ENCODE measurements at regions not wholly inside any gene's neighbourhood (a gene's known extent, or its start where the extent isn't known, plus 50 kb on each side); places are given as distances from the start of the nearest gene placed in this dataset.
"Not testable (repeated sequence)": the region's sequence is repeated elsewhere in the genome, so short reads cannot be mapped to it uniquely, and the experiment has no call there.

DNA sequence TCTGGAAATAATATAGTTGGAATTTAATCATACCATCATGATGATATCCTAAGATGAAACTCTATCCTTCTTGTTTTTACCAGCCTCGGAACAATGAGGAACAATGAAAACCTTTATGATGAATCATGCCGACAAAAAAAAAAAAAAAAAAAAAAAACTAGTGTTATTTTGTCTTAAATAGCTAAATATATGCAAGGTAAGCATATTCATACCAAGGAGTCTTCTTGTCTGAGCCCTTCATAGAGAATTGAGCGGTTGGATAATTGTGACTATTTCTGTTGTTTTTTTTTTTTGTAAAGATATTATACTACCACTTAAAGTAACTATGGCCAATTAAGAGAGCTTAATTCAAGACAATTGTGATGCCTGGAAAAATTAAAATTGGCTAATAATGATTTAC lies 244.0 kb upstream of the PCDH9 start:
- intact Hi-C loops (cut with DNase I, micrococcal nuclease): no loop called here
- Mint-ChIP-seq H3K9me3 (ENCODE audit: low read depth) (peaks cover 15% of the 10 kb centered on the region), H3K36me3 (ENCODE audit: low read depth) (no peaks in the 10 kb centered on the region), H3K4me1 (no peaks in the 10 kb centered on the region), H3K27me3 (no peaks in the 10 kb centered on the region), H3K27ac (no peak overlapping the region), H3K4me3 (no peak overlapping the region)
- DNase-seq (no peak), ATAC-seq (no peak)
- ChIA-PET POLR2A (no interaction called here), CTCF (no interaction called here)

DNA sequence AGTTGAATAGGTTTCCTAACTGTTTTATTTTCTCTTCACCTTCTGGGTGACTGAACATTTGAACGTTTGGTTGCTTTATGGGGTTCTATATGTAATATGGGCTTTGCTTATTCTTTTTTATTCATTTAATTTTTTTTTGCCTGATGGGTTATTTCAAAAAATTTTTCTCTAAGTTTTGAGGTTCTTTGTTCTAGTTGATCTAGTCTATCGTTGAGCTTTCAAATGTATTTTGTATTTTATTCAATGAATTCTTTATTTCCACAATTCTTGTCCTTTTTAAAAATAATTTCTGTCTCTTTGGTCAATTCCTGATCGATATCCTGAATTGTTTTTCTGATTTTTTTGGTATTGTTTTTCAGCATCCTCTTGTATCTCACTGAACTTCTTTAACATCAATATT lies 239.5 kb upstream of the PCDH9 start:
- Mint-ChIP-seq H3K27ac (no peak overlapping the region), H3K9me3 (ENCODE audit: low read depth) (peaks cover 28% of the 10 kb centered on the region), H3K36me3 (ENCODE audit: low read depth) (no peaks in the 10 kb centered on the region), H3K4me1 (no peaks in the 10 kb centered on the region), H3K27me3 (no peaks in the 10 kb centered on the region), H3K4me3 (no peak overlapping the region)
- intact Hi-C loops (cut with DNase I, micrococcal nuclease): no loop called here
- POLR2A ChIA-PET: no interaction called here
- ATAC-seq (no peak), DNase-seq (no peak)
- CTCF ChIA-PET: no interaction called here

DNA sequence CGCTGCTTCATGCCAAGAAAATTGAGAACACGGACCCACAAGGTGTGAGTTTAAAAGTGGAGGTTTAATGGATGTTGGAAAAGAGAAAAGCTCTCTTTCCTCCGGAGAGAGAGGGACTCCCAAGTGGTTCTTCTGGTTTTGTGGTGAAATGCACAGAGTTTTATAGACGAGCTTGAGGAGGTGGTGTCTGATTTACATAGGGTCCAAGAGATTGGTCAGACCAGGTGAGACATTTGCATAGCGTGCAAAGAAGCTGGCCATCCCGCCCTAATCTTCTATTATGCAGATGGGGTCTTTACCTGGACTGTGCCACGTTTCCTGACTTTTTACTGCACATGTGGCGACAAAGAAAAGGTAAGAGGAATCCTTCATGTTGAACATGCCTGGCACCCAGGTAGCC lies 236.4 kb upstream of the PCDH9 start:
- Mint-ChIP-seq H3K27ac (no peak overlapping the region), H3K9me3 (ENCODE audit: low read depth) (peaks cover 24% of the 10 kb centered on the region), H3K4me3 (no peak overlapping the region), H3K27me3 (no peaks in the 10 kb centered on the region), H3K4me1 (no peaks in the 10 kb centered on the region), H3K36me3 (ENCODE audit: low read depth) (no peaks in the 10 kb centered on the region)
- ATAC-seq: no peak
- intact Hi-C loops (cut with DNase I, micrococcal nuclease): no loop called here
- POLR2A ChIA-PET: no interaction called here
- no peak for DNase-seq
- CTCF ChIA-PET: no interaction called here

DNA sequence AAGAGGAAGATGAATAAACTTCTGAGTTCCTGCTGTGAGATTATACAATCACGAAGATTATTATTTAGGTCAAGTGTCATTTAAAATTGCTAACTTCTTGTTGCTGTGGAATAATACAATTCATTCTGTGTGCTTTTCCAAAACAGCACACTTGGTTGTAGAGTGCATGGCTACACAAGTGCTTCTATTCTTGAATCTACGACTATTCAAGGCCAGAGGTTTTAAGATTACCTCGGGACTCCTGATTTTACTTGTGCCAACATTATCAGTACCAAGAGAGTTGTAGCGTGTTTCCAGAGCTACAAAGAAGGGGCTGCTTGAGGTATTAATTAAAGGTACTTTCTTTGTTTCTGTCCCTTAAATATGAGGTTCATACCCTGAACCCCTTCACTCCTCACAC lies 234.0 kb upstream of the PCDH9 start:
- no peak for ATAC-seq
- no peak for DNase-seq
- Mint-ChIP-seq H3K4me1 (no peaks in the 10 kb centered on the region), H3K27ac (no peak overlapping the region), H3K36me3 (ENCODE audit: low read depth) (no peaks in the 10 kb centered on the region), H3K9me3 (ENCODE audit: low read depth) (peaks cover 16% of the 10 kb centered on the region), H3K27me3 (no peaks in the 10 kb centered on the region), H3K4me3 (no peak overlapping the region)
- intact Hi-C loops (cut with DNase I, micrococcal nuclease): no loop called here
- POLR2A ChIA-PET: no interaction called here
- CTCF ChIA-PET: no interaction called here

DNA sequence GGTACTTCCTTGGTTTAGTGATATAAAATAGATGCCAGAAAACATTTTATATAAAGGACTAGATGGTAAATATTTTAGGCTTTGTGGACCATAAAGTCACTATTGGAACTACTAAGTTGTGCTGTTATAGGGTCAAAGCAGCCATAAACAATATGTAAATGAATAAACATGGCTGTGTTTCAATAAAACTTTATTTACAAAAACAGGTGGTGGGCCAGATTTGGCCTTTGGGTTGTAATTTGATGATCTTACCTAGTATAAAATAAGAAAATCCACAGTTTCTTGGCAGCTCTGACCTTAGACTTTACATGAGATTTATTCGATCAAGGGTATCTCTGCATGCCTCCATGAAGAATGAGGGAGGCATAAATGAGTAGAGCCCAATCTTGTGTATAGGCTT lies 232.0 kb upstream of the PCDH9 start:
- H3K4me3 Mint-ChIP-seq: no peak overlapping the region
- no peak for ATAC-seq
- H3K4me1 Mint-ChIP-seq: no peaks in the 10 kb centered on the region
- intact Hi-C loops (cut with DNase I, micrococcal nuclease): no loop called here
- peaks cover 5% of the 10 kb centered on the region for H3K9me3 Mint-ChIP-seq (ENCODE audit: low read depth)
- POLR2A ChIA-PET: no interaction called here
- no peak overlapping the region for H3K27ac Mint-ChIP-seq
- DNase-seq: no peak
- CTCF ChIA-PET: interaction anchor here (1.0 kb wide), 1 partner anchor 9 kb away, joined by 5 read pairs; no protein-coding TSS in a partner anchor
- no peaks in the 10 kb centered on the region for H3K27me3 Mint-ChIP-seq
- no peaks in the 10 kb centered on the region for H3K36me3 Mint-ChIP-seq (ENCODE audit: low read depth)

DNA sequence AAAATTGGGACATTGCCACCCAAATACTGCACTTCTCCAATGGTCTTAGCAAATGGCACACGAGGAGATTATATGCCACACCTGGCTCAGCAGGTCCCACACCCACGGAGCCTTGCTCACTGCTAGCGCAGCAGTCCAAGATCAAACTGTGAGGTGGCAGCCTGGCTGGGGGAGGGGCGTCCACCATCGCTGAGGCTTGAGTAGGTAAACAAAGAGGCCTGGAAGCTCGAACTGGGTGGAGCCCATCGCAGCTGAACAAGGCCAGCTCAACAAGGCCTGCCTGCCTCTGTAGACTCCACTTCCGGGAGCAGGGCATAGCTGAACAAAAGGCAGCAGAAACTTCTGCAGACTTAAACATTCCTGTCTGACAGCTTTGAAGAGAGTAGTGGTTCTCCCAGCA lies 222.4 kb upstream of the PCDH9 start:
- CTCF ChIA-PET: interaction anchor here (1.2 kb wide), 1 partner anchor 9 kb away, joined by 5 read pairs; no protein-coding TSS in a partner anchor
- DNase-seq; H3K27ac Mint-ChIP-seq; intact Hi-C loops (cut with DNase I, micrococcal nuclease); H3K9me3 Mint-ChIP-seq (ENCODE audit: low read depth); POLR2A ChIA-PET; H3K36me3 Mint-ChIP-seq (ENCODE audit: low read depth); ATAC-seq; H3K4me1 Mint-ChIP-seq; H3K4me3 Mint-ChIP-seq; H3K27me3 Mint-ChIP-seq: not testable (repeated sequence)

DNA sequence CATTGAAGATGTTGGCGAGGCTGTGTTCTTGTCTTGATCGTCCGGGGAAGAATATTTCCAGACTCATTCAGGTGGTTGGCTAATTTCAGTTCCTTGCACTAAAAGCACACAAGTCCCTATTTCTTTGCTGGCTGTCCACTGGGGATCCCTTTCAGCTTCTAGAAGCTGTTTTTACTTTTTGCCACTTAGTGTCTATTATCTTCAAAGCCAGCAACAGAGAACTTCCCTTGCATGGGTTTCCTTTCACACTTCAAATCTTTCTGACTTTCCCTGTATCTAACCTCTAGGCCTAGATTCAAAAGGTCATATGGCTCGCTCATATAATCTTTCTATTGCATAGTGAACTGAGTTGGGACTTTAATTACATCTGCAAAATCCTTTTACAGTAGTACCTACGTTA lies 215.3 kb upstream of the PCDH9 start:
- POLR2A ChIA-PET: no interaction called here
- Mint-ChIP-seq H3K9me3 (ENCODE audit: low read depth) (peaks cover 1% of the 10 kb centered on the region), H3K27ac (no peak overlapping the region), H3K27me3 (no peaks in the 10 kb centered on the region), H3K4me1 (no peaks in the 10 kb centered on the region), H3K4me3 (no peak overlapping the region), H3K36me3 (ENCODE audit: low read depth) (no peaks in the 10 kb centered on the region)
- ATAC-seq (no peak), DNase-seq (no peak)
- CTCF ChIA-PET: no interaction called here
- intact Hi-C loops (cut with DNase I, micrococcal nuclease): no loop called here

DNA sequence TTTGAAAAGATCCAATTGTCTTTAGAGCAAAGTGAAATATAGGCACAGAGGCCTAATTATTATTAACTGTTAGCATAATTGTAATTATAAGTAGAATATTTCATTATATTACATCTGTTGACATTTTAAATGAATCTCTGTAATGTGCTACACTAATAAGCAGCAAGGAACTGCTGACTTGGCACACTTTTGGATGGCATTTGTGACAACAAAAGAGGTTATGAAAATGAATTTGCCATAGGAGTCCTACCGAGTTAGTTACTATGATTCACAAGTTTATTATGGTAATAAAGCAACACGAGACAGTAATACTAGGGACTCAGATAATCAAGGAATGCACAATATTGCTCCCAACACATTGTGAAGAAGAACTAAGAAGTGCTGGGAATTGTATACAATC lies 213.8 kb upstream of the PCDH9 start:
- H3K27ac Mint-ChIP-seq: no peak overlapping the region
- no peak for DNase-seq
- no peak overlapping the region for H3K4me3 Mint-ChIP-seq

DNA sequence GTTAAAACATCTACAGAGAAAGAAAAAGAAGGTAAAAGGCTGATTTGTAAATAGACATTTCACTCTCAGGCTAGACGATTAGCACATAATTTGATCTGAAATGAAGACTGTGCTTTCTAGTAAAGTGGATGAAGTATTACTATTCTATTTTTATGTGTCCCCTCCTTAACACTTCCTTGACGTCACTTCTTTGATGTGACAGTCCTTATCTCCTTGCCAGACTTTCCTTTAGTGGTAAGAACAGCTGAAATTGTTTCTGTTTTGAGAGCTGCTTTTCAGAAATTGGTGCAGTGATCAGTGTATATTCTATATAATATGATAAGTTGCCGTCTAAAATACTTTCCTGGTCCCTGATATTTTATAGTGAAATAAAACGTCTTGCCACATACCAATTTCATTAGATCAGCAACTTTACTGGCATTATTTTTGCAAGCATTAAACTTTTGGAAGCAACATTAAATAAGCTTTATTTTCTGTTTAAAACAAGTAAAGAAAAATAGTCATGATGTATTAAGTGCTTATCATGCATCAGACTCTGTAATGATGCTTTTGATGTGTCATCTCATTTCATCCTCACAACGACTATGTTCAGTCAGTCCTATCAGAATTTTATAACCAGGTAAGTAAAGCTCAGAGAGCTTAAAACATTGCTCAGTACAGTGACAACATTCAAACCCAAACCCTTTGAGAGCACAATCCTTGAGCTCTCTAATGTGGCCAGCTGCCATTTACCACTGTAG lies 210.3 kb upstream of the PCDH9 start:
- ATAC-seq (no peak), DNase-seq (no peak)
- ChIA-PET POLR2A (no interaction called here), CTCF (no interaction called here)
- Mint-ChIP-seq H3K27me3 (no peaks in the 10 kb centered on the region), H3K36me3 (ENCODE audit: low read depth) (no peaks in the 10 kb centered on the region), H3K4me1 (no peaks in the 10 kb centered on the region), H3K9me3 (ENCODE audit: low read depth) (no peaks in the 10 kb centered on the region), H3K4me3 (no peak overlapping the region), H3K27ac (no peak overlapping the region)
- intact Hi-C loops (cut with DNase I, micrococcal nuclease): no loop called here

More for the DNA sequence above, 213.8 kb upstream of the PCDH9 start:
- Mint-ChIP-seq H3K36me3 (ENCODE audit: low read depth) (no peaks in the 10 kb centered on the region), H3K27me3 (no peaks in the 10 kb centered on the region), H3K4me1 (no peaks in the 10 kb centered on the region), H3K9me3 (ENCODE audit: low read depth) (peaks cover 1% of the 10 kb centered on the region)
- intact Hi-C loops (cut with DNase I, micrococcal nuclease): no loop called here
- POLR2A ChIA-PET: no interaction called here
- CTCF ChIA-PET: no interaction called here
- no peak for ATAC-seq

DNA sequence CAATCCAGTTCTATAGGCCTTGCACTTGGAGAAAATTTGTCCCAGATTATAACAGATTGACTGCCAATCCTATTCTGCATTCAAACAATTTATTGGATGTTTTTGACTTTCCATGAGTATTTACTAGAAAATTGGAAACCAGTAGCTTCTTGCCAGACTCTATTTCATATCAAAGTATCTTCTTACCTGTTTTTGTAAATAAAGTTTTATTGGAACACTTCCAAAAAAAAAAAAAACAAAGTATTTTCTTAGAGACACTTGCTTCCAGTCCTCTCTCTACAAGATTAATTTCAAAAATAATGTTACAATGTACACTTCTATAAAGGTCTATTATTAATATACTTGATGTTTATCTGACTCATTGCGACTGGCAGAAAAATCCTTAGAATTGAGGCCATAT lies 209.2 kb upstream of the PCDH9 start:
- Mint-ChIP-seq H3K36me3 (ENCODE audit: low read depth) (no peaks in the 10 kb centered on the region), H3K4me1 (no peaks in the 10 kb centered on the region), H3K27ac (no peak overlapping the region), H3K9me3 (ENCODE audit: low read depth) (no peaks in the 10 kb centered on the region), H3K4me3 (no peak overlapping the region), H3K27me3 (no peaks in the 10 kb centered on the region)
- POLR2A ChIA-PET: no interaction called here
- intact Hi-C loops (cut with DNase I, micrococcal nuclease): no loop called here
- ATAC-seq (no peak), DNase-seq (no peak)
- CTCF ChIA-PET: no interaction called here

DNA sequence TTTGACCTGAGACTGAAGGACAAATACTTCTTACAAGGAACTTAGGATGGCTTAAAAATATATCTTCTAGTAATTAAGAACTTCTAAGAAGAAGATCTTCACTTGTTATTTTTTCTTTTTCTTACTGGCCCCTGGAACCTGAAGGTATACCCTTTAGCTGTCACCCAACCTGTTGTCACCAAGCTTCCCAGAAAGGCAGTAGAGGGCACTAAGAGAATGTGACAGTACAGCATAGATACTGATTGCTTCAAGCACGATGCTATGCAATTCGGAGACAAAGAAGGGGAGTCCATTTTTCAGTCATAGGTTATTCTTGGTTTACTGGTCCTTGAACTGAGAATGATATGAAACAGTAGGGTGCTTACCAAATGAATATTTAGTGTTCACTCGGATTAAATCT lies 208.3 kb upstream of the PCDH9 start:
- H3K27ac Mint-ChIP-seq: no peak overlapping the region
- ChIA-PET POLR2A (no interaction called here), CTCF (no interaction called here)
- ATAC-seq (no peak), DNase-seq (no peak)
- H3K4me1 Mint-ChIP-seq: no peaks in the 10 kb centered on the region
- no peaks in the 10 kb centered on the region for H3K9me3 Mint-ChIP-seq (ENCODE audit: low read depth)
- H3K36me3 Mint-ChIP-seq (ENCODE audit: low read depth): no peaks in the 10 kb centered on the region
- no peak overlapping the region for H3K4me3 Mint-ChIP-seq
- intact Hi-C loops (cut with DNase I, micrococcal nuclease): no loop called here
- H3K27me3 Mint-ChIP-seq: no peaks in the 10 kb centered on the region

DNA sequence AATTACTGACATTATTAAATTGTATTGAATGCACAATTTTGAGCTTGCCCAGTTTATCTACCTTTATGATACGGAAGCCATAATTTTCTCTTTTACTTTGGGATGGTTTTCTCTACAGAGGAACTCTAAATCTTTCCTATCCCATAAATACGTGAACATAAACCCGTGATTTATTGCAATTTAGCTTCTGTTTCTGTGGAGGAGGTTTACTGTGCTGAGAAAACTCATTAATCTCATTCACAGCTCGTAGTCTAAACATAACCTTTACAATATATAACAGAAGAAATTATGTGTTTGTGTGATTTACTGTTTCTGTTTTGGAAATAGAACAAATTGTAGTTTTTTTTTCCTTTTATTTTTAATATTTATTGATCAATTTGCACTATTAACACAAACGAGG lies 207.1 kb upstream of the PCDH9 start:
- no peaks in the 10 kb centered on the region for H3K27me3 Mint-ChIP-seq
- ATAC-seq (no peak), DNase-seq (no peak)
- intact Hi-C loops (cut with DNase I, micrococcal nuclease): no loop called here
- ChIA-PET POLR2A (no interaction called here), CTCF (no interaction called here)
- H3K4me3 Mint-ChIP-seq: no peak overlapping the region
- H3K4me1 Mint-ChIP-seq: no peaks in the 10 kb centered on the region
- H3K36me3 Mint-ChIP-seq (ENCODE audit: low read depth): no peaks in the 10 kb centered on the region
- no peaks in the 10 kb centered on the region for H3K9me3 Mint-ChIP-seq (ENCODE audit: low read depth)
- H3K27ac Mint-ChIP-seq: no peak overlapping the region

DNA sequence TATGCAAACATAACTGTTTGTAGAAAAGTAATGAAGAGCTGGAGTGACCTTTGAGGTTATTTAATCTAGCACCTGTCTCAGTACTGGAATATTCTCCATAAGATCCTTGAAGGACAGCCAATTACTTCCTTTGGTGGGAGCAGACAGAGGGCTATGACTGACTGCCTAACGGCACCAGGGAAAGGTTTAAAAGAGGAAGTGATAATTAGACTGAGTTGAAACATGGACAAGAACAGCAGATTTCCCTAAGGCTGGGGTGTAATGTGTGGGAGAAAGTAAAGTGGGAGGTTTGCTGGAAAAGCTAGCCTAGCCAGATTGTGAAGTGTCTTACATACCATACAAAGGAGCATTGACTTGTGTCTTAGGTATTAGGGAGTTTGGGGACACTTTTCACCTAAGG lies 191.3 kb upstream of the PCDH9 start:
- Mint-ChIP-seq H3K4me1 (no peaks in the 10 kb centered on the region), H3K27ac (no peak overlapping the region), H3K36me3 (ENCODE audit: low read depth) (no peaks in the 10 kb centered on the region), H3K4me3 (no peak overlapping the region), H3K9me3 (ENCODE audit: low read depth) (peaks cover 2% of the 10 kb centered on the region), H3K27me3 (no peaks in the 10 kb centered on the region)
- CTCF ChIA-PET: interaction anchor here (0.6 kb wide), 1 partner anchor 13 kb away, joined by 3 read pairs; no protein-coding TSS in a partner anchor
- DNase-seq (no peak), ATAC-seq (no peak)
- intact Hi-C loops (cut with DNase I, micrococcal nuclease): no loop called here
- POLR2A ChIA-PET: no interaction called here

All from activated CD4-positive, alpha-beta T cell treated with anti-CD3 and anti-CD28 coated beads for 36 hours (primary cell).